ENCODE measurements at regions not wholly inside any gene's neighbourhood (a gene's known extent, or its start where the extent isn't known, plus 50 kb on each side); places are given as distances from the start of the nearest gene placed in this dataset.

GRCh38 chr1:221925947-221926346 is 184.1 kb upstream of the DUSP10 start:
- no peaks in the 10 kb centered on the region for H4K20me1 ChIP-seq (ENCODE audit: insufficient read depth, low read depth, low read length)
- no peaks in the 10 kb centered on the region for H3K27me3 ChIP-seq (ENCODE audit: low read length)
- no peaks in the 10 kb centered on the region for H3K79me2 ChIP-seq (ENCODE audit: low read length)
- no peaks in the 10 kb centered on the region for H3K9me2 ChIP-seq (replicated peaks; ENCODE audit: insufficient read depth, low read length)
- no peaks in the 10 kb centered on the region for H3K9me3 ChIP-seq (ENCODE audit: low read length)
- DNase-seq: no peak
- H3K27ac ChIP-seq (ENCODE audit: low read length): no peak overlapping the region
- H3K4me3 ChIP-seq (ENCODE audit: low read length): no peak overlapping the region
- no peaks in the 10 kb centered on the region for H3K4me1 ChIP-seq (ENCODE audit: low read length)
- no peak overlapping the region for H3K9ac ChIP-seq (ENCODE audit: low read length)
- no peak overlapping the region for H3K4me2 ChIP-seq (ENCODE audit: low read depth, low read length, poor library complexity, severe bottlenecking)
- no peaks in the 10 kb centered on the region for H3K36me3 ChIP-seq (ENCODE audit: insufficient read depth, low read length)
- no peak overlapping the region for H2AFZ ChIP-seq (ENCODE audit: low read length)

- H3K4me1 ChIP-seq (ENCODE audit: low read length): no peaks in the 10 kb centered on the region
- H3K27me3 ChIP-seq (ENCODE audit: low read length): no peaks in the 10 kb centered on the region
- no peak overlapping the region for H3K4me2 ChIP-seq (ENCODE audit: low read depth, low read length, poor library complexity, severe bottlenecking)
- H3K36me3 ChIP-seq (ENCODE audit: insufficient read depth, low read length): no peaks in the 10 kb centered on the region
- DNase-seq: no peak
- H3K27ac ChIP-seq (ENCODE audit: low read length): no peak overlapping the region
- no peaks in the 10 kb centered on the region for H3K9me3 ChIP-seq (ENCODE audit: low read length)
- no peak overlapping the region for H3K4me3 ChIP-seq (ENCODE audit: low read length)
- H2AFZ ChIP-seq (ENCODE audit: low read length): no peak overlapping the region
- no peak overlapping the region for H3K9ac ChIP-seq (ENCODE audit: low read length)
- no peaks in the 10 kb centered on the region for H4K20me1 ChIP-seq (ENCODE audit: insufficient read depth, low read depth, low read length)
- no peaks in the 10 kb centered on the region for H3K9me2 ChIP-seq (replicated peaks; ENCODE audit: insufficient read depth, low read length)
- no peaks in the 10 kb centered on the region for H3K79me2 ChIP-seq (ENCODE audit: low read length)
These were observed 182.2 kb upstream of the DUSP10 start for GRCh38 chr1:221923929-221924598.

- no peaks in the 10 kb centered on the region for H3K36me3 ChIP-seq (ENCODE audit: insufficient read depth, low read length)
- no peak overlapping the region for H3K9ac ChIP-seq (ENCODE audit: low read length)
- H3K27me3 ChIP-seq (ENCODE audit: low read length): 0 out of 2 replicates have a peak, but pooled peaks cover 2% of the 10 kb centered on the region
- H3K9me2 ChIP-seq (replicated peaks; ENCODE audit: insufficient read depth, low read length): no peaks in the 10 kb centered on the region
- no peak overlapping the region for H3K4me3 ChIP-seq (ENCODE audit: low read length)
- no peak overlapping the region for H3K4me2 ChIP-seq (ENCODE audit: low read depth, low read length, poor library complexity, severe bottlenecking)
- no peaks in the 10 kb centered on the region for H3K4me1 ChIP-seq (ENCODE audit: low read length)
- no peaks in the 10 kb centered on the region for H3K9me3 ChIP-seq (ENCODE audit: low read length)
- no peaks in the 10 kb centered on the region for H3K79me2 ChIP-seq (ENCODE audit: low read length)
- DNase-seq: no peak
- no peaks in the 10 kb centered on the region for H4K20me1 ChIP-seq (ENCODE audit: insufficient read depth, low read depth, low read length)
- no peak overlapping the region for H2AFZ ChIP-seq (ENCODE audit: low read length)
- no peak overlapping the region for H3K27ac ChIP-seq (ENCODE audit: low read length)
These were observed 180.0 kb upstream of the DUSP10 start for GRCh38 chr1:221921936-221922335.

- Histone ChIP-seq H3K27me3 (ENCODE audit: low read length) (0 out of 2 replicates have a peak, but pooled peaks cover 3% of the 10 kb centered on the region), H3K4me3 (ENCODE audit: low read length) (no peak overlapping the region), H3K9me3 (ENCODE audit: low read length) (no peaks in the 10 kb centered on the region), H3K9me2 (replicated peaks; ENCODE audit: insufficient read depth, low read length) (no peaks in the 10 kb centered on the region), H3K36me3 (ENCODE audit: insufficient read depth, low read length) (no peaks in the 10 kb centered on the region), H3K4me2 (ENCODE audit: low read depth, low read length, poor library complexity, severe bottlenecking) (no peak overlapping the region), H2AFZ (ENCODE audit: low read length) (no peak overlapping the region), H3K9ac (ENCODE audit: low read length) (no peak overlapping the region), H3K27ac (ENCODE audit: low read length) (no peak overlapping the region), H4K20me1 (ENCODE audit: insufficient read depth, low read depth, low read length) (no peaks in the 10 kb centered on the region), H3K4me1 (ENCODE audit: low read length) (no peaks in the 10 kb centered on the region), H3K79me2 (ENCODE audit: low read length) (no peaks in the 10 kb centered on the region)
- DNase-seq: no peak
These were observed 177.9 kb upstream of the DUSP10 start for GRCh38 chr1:221919743-221920142.

GRCh38 chr1:221919341-221919740 is 177.5 kb upstream of the DUSP10 start:
- Histone ChIP-seq H3K4me2 (ENCODE audit: low read depth, low read length, poor library complexity, severe bottlenecking) (no peak overlapping the region), H3K9ac (ENCODE audit: low read length) (no peak overlapping the region), H3K9me2 (replicated peaks; ENCODE audit: insufficient read depth, low read length) (no peaks in the 10 kb centered on the region), H3K79me2 (ENCODE audit: low read length) (no peaks in the 10 kb centered on the region), H2AFZ (ENCODE audit: low read length) (no peak overlapping the region), H3K4me3 (ENCODE audit: low read length) (no peak overlapping the region), H4K20me1 (ENCODE audit: insufficient read depth, low read depth, low read length) (no peaks in the 10 kb centered on the region), H3K4me1 (ENCODE audit: low read length) (no peaks in the 10 kb centered on the region), H3K36me3 (ENCODE audit: insufficient read depth, low read length) (no peaks in the 10 kb centered on the region), H3K27ac (ENCODE audit: low read length) (no peak overlapping the region), H3K27me3 (ENCODE audit: low read length) (0 out of 2 replicates have a peak, but pooled peaks cover 3% of the 10 kb centered on the region), H3K9me3 (ENCODE audit: low read length) (no peaks in the 10 kb centered on the region)
- no peak for DNase-seq

- Histone ChIP-seq H3K4me3 (ENCODE audit: low read length) (no peak overlapping the region), H3K4me1 (ENCODE audit: low read length) (no peaks in the 10 kb centered on the region), H4K20me1 (ENCODE audit: insufficient read depth, low read depth, low read length) (no peaks in the 10 kb centered on the region), H3K9me2 (replicated peaks; ENCODE audit: insufficient read depth, low read length) (no peaks in the 10 kb centered on the region), H3K27me3 (ENCODE audit: low read length) (0 out of 2 replicates have a peak, but pooled peaks cover 3% of the 10 kb centered on the region), H3K36me3 (ENCODE audit: insufficient read depth, low read length) (no peaks in the 10 kb centered on the region), H3K27ac (ENCODE audit: low read length) (no peak overlapping the region), H3K9me3 (ENCODE audit: low read length) (no peaks in the 10 kb centered on the region), H3K79me2 (ENCODE audit: low read length) (no peaks in the 10 kb centered on the region), H3K9ac (ENCODE audit: low read length) (no peak overlapping the region), H3K4me2 (ENCODE audit: low read depth, low read length, poor library complexity, severe bottlenecking) (no peak overlapping the region), H2AFZ (ENCODE audit: low read length) (no peak overlapping the region)
- DNase-seq: no peak
These were observed 174.3 kb upstream of the DUSP10 start for GRCh38 chr1:221916176-221916575.

GRCh38 chr1:221915764-221916163 is 173.9 kb upstream of the DUSP10 start:
- Histone ChIP-seq H3K79me2 (ENCODE audit: low read length) (no peaks in the 10 kb centered on the region), H3K36me3 (ENCODE audit: insufficient read depth, low read length) (no peaks in the 10 kb centered on the region), H4K20me1 (ENCODE audit: insufficient read depth, low read depth, low read length) (no peaks in the 10 kb centered on the region), H3K9me3 (ENCODE audit: low read length) (no peaks in the 10 kb centered on the region), H3K9me2 (replicated peaks; ENCODE audit: insufficient read depth, low read length) (no peaks in the 10 kb centered on the region), H2AFZ (ENCODE audit: low read length) (no peak overlapping the region), H3K4me1 (ENCODE audit: low read length) (no peaks in the 10 kb centered on the region), H3K9ac (ENCODE audit: low read length) (no peak overlapping the region), H3K4me2 (ENCODE audit: low read depth, low read length, poor library complexity, severe bottlenecking) (no peak overlapping the region), H3K4me3 (ENCODE audit: low read length) (no peak overlapping the region), H3K27me3 (ENCODE audit: low read length) (0 out of 2 replicates have a peak, but pooled peaks cover 3% of the 10 kb centered on the region), H3K27ac (ENCODE audit: low read length) (no peak overlapping the region)
- no peak for DNase-seq

GRCh38 chr1:221913351-221913892 is 171.5 kb upstream of the DUSP10 start:
- no peaks in the 10 kb centered on the region for H3K9me3 ChIP-seq (ENCODE audit: low read length)
- no peak overlapping the region for H3K4me2 ChIP-seq (ENCODE audit: low read depth, low read length, poor library complexity, severe bottlenecking)
- DNase-seq: no peak
- no peak overlapping the region for H3K4me3 ChIP-seq (ENCODE audit: low read length)
- 0 out of 2 replicates have a peak, but pooled peaks cover 3% of the 10 kb centered on the region for H3K27me3 ChIP-seq (ENCODE audit: low read length)
- H3K27ac ChIP-seq (ENCODE audit: low read length): no peak overlapping the region
- no peak overlapping the region for H3K9ac ChIP-seq (ENCODE audit: low read length)
- H3K36me3 ChIP-seq (ENCODE audit: insufficient read depth, low read length): no peaks in the 10 kb centered on the region
- H3K9me2 ChIP-seq (replicated peaks; ENCODE audit: insufficient read depth, low read length): no peaks in the 10 kb centered on the region
- H4K20me1 ChIP-seq (ENCODE audit: insufficient read depth, low read depth, low read length): no peaks in the 10 kb centered on the region
- no peak overlapping the region for H2AFZ ChIP-seq (ENCODE audit: low read length)
- no peaks in the 10 kb centered on the region for H3K79me2 ChIP-seq (ENCODE audit: low read length)
- H3K4me1 ChIP-seq (ENCODE audit: low read length): no peaks in the 10 kb centered on the region

Measured in Karpas-422 (cell line).